ENCODE measurements at regions not wholly inside any gene's neighbourhood (a gene's known extent, or its start where the extent isn't known, plus 50 kb on each side); places are given as distances from the start of the nearest gene placed in this dataset.

DNA sequence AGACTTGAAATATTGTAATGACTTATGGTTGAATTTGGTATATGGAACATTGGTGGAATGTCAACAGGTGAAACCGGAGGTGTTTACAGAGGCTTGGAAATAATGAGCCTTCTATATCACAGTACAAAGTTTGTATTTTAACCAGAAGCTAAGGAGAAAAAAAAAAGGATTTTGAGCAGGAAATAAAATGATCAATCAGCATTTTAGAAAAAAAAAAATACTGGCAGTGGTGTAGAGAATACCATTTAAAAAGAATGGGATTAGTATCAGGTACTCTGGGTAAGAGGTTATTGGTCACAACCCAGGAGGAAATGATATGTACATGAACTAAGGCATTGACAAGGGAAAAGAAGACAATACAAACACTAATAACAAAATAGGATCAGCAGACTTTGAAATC lies 587.1 kb upstream of the HTR2C start:
- no peaks in the 10 kb centered on the region for H3K9me3 Mint-ChIP-seq
- no peaks in the 10 kb centered on the region; the same call in 1 of the 2 replicates for H3K36me3 ChIP-seq (ENCODE audit: insufficient read depth)
- no peaks in the 10 kb centered on the region; the same call in 1 of the 2 replicates for H3K9me2 ChIP-seq (ENCODE audit: insufficient read depth)
- no peaks in the 10 kb centered on the region for H3F3A ChIP-seq (replicated peaks; ENCODE audit: low read depth)
- DNase-seq (ENCODE audit: low spot score): no peak
- peaks cover 35% of the 10 kb centered on the region for H3K4me1 ChIP-seq (ENCODE audit: insufficient read depth)
- no peak overlapping the region for H3K27ac Mint-ChIP-seq
- no peak for ATAC-seq
- no peaks in the 10 kb centered on the region for H3K27me3 ChIP-seq (ENCODE audit: insufficient read depth)
- H3K27ac ChIP-seq (ENCODE audit: low read depth): no peak overlapping the region
- TF ChIP-seq CREB1 (CRISPR knock-in tag; IDR thresholded peaks at IDR 0.05; ENCODE audit: low read depth) (no peak), EZH2 (IDR thresholded peaks at IDR 0.05; ENCODE audit: low read depth, unreplicated experiment) (no peak), POLR2AphosphoS5 (IDR thresholded peaks at IDR 0.05; ENCODE audit: low read depth) (no peak), EZH2phosphoT487 (IDR thresholded peaks at IDR 0.05; ENCODE audit: unreplicated experiment) (no peak), STAT1 (IDR thresholded peaks at IDR 0.05; ENCODE audit: unreplicated experiment) (no peak), ZNF114 (CRISPR knock-in tag; IDR thresholded peaks at IDR 0.05) (no peak), NANOG (IDR thresholded peaks at IDR 0.05; ENCODE audit: borderline replicate concordance) (no peak), JUNB (IDR thresholded peaks at IDR 0.05; ENCODE audit: unreplicated experiment) (no peak), ZNF331 (CRISPR knock-in tag; IDR thresholded peaks at IDR 0.05; ENCODE audit: low read depth) (no peak)
- TF ChIP-seq, protein P1, sequence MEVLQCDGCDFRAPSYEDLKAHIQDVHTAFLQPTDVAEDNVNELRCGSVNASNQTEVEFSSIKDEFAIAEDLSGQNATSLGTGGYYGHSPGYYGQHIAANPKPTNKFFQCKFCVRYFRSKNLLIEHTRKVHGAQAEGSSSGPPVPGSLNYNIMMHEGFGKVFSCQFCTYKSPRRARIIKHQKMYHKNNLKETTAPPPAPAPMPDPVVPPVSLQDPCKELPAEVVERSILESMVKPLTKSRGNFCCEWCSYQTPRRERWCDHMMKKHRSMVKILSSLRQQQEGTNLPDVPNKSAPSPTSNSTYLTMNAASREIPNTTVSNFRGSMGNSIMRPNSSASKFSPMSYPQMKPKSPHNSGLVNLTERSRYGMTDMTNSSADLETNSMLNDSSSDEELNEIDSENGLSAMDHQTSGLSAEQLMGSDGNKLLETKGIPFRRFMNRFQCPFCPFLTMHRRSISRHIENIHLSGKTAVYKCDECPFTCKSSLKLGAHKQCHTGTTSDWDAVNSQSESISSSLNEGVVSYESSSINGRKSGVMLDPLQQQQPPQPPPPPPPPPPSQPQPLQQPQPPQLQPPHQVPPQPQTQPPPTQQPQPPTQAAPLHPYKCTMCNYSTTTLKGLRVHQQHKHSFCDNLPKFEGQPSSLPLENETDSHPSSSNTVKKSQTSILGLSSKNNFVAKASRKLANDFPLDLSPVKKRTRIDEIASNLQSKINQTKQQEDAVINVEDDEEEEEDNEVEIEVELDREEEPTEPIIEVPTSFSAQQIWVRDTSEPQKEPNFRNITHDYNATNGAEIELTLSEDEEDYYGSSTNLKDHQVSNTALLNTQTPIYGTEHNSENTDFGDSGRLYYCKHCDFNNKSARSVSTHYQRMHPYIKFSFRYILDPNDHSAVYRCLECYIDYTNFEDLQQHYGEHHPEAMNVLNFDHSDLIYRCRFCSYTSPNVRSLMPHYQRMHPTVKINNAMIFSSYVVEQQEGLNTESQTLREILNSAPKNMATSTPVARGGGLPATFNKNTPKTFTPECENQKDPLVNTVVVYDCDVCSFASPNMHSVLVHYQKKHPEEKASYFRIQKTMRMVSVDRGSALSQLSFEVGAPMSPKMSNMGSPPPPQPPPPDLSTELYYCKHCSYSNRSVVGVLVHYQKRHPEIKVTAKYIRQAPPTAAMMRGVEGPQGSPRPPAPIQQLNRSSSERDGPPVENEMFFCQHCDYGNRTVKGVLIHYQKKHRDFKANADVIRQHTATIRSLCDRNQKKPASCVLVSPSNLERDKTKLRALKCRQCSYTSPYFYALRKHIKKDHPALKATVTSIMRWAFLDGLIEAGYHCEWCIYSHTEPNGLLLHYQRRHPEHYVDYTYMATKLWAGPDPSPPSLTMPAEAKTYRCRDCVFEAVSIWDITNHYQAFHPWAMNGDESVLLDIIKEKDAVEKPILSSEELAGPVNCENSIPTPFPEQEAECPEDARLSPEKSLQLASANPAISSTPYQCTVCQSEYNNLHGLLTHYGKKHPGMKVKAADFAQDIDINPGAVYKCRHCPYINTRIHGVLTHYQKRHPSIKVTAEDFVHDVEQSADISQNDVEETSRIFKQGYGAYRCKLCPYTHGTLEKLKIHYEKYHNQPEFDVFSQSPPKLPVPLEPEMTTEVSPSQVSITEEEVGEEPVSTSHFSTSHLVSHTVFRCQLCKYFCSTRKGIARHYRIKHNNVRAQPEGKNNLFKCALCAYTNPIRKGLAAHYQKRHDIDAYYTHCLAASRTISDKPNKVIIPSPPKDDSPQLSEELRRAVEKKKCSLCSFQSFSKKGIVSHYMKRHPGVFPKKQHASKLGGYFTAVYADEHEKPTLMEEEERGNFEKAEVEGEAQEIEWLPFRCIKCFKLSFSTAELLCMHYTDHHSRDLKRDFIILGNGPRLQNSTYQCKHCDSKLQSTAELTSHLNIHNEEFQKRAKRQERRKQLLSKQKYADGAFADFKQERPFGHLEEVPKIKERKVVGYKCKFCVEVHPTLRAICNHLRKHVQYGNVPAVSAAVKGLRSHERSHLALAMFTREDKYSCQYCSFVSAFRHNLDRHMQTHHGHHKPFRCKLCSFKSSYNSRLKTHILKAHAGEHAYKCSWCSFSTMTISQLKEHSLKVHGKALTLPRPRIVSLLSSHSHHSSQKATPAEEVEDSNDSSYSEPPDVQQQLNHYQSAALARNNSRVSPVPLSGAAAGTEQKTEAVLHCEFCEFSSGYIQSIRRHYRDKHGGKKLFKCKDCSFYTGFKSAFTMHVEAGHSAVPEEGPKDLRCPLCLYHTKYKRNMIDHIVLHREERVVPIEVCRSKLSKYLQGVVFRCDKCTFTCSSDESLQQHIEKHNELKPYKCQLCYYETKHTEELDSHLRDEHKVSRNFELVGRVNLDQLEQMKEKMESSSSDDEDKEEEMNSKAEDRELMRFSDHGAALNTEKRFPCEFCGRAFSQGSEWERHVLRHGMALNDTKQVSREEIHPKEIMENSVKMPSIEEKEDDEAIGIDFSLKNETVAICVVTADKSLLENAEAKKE (CRISPR knock-in tag; IDR thresholded peaks at IDR 0.05): no peak
- TF ChIP-seq, protein P2, sequence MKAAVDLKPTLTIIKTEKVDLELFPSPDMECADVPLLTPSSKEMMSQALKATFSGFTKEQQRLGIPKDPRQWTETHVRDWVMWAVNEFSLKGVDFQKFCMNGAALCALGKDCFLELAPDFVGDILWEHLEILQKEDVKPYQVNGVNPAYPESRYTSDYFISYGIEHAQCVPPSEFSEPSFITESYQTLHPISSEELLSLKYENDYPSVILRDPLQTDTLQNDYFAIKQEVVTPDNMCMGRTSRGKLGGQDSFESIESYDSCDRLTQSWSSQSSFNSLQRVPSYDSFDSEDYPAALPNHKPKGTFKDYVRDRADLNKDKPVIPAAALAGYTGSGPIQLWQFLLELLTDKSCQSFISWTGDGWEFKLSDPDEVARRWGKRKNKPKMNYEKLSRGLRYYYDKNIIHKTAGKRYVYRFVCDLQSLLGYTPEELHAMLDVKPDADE (IDR thresholded peaks at IDR 0.05): no peak
- TF ChIP-seq, protein P3, sequence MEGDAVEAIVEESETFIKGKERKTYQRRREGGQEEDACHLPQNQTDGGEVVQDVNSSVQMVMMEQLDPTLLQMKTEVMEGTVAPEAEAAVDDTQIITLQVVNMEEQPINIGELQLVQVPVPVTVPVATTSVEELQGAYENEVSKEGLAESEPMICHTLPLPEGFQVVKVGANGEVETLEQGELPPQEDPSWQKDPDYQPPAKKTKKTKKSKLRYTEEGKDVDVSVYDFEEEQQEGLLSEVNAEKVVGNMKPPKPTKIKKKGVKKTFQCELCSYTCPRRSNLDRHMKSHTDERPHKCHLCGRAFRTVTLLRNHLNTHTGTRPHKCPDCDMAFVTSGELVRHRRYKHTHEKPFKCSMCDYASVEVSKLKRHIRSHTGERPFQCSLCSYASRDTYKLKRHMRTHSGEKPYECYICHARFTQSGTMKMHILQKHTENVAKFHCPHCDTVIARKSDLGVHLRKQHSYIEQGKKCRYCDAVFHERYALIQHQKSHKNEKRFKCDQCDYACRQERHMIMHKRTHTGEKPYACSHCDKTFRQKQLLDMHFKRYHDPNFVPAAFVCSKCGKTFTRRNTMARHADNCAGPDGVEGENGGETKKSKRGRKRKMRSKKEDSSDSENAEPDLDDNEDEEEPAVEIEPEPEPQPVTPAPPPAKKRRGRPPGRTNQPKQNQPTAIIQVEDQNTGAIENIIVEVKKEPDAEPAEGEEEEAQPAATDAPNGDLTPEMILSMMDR (conservative IDR thresholded peaks at IDR 0.05; ENCODE audit: low read depth in 2 of 2): no peak
- TF ChIP-seq, protein P4, sequence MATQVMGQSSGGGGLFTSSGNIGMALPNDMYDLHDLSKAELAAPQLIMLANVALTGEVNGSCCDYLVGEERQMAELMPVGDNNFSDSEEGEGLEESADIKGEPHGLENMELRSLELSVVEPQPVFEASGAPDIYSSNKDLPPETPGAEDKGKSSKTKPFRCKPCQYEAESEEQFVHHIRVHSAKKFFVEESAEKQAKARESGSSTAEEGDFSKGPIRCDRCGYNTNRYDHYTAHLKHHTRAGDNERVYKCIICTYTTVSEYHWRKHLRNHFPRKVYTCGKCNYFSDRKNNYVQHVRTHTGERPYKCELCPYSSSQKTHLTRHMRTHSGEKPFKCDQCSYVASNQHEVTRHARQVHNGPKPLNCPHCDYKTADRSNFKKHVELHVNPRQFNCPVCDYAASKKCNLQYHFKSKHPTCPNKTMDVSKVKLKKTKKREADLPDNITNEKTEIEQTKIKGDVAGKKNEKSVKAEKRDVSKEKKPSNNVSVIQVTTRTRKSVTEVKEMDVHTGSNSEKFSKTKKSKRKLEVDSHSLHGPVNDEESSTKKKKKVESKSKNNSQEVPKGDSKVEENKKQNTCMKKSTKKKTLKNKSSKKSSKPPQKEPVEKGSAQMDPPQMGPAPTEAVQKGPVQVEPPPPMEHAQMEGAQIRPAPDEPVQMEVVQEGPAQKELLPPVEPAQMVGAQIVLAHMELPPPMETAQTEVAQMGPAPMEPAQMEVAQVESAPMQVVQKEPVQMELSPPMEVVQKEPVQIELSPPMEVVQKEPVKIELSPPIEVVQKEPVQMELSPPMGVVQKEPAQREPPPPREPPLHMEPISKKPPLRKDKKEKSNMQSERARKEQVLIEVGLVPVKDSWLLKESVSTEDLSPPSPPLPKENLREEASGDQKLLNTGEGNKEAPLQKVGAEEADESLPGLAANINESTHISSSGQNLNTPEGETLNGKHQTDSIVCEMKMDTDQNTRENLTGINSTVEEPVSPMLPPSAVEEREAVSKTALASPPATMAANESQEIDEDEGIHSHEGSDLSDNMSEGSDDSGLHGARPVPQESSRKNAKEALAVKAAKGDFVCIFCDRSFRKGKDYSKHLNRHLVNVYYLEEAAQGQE (IDR thresholded peaks at IDR 0.05; ENCODE audit: unreplicated experiment): no peak
- no peak overlapping the region for H3K4me2 ChIP-seq
- H3K4me1 Mint-ChIP-seq: peaks cover 25% of the 10 kb centered on the region
- H3K79me2 ChIP-seq (replicated peaks; ENCODE audit: insufficient read depth): no peaks in the 10 kb centered on the region
- H3K36me3 Mint-ChIP-seq (ENCODE audit: low read depth): no peaks in the 10 kb centered on the region
- no peak overlapping the region for H2AFZ ChIP-seq
- peaks cover 2% of the 10 kb centered on the region for H3K27me3 Mint-ChIP-seq (ENCODE audit: insufficient read depth, low read depth, poor library complexity)
- no peak overlapping the region for H3K4me3 Mint-ChIP-seq
- H4K20me1 ChIP-seq (replicated peaks; ENCODE audit: insufficient read depth): no peaks in the 10 kb centered on the region
- H3K4me3 ChIP-seq: no peak overlapping the region

Measured in GM23338 (cell line).